ENCODE measurements at regions not wholly inside any gene's neighbourhood (a gene's known extent, or its start where the extent isn't known, plus 50 kb on each side); places are given as distances from the start of the nearest gene placed in this dataset.
A peak's percentile ranks its signal among the peaks of the same experiment; 100 is the strongest.

- DNase-seq = no peak
Measured at GRCh38 chr3:25306066-25306465, 122.0 kb upstream of the RARB start.

DNA sequence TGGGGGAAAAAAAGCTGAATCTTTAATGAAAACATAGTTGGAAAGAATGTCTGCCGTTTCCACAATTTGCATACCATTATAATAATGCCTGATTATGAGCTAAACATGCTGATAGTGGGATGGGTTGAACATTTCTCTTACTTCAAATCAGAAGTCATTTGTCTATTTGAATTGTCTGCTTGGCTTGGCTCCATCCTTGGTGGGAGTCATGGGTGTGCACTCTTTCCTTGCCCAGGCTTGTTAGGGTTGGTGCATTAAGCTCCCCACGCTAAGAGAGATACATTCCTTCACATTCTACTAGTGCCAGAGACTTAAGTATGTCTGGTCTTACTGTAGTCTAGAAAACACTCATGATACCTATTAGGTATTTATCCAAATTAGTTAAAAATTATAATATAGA, 121.4 kb upstream of the RARB start:
- no peak for DNase-seq

GRCh38 chr3:25313286-25313685, 114.8 kb upstream of the RARB start:
- DNase-seq = no peak

DNA sequence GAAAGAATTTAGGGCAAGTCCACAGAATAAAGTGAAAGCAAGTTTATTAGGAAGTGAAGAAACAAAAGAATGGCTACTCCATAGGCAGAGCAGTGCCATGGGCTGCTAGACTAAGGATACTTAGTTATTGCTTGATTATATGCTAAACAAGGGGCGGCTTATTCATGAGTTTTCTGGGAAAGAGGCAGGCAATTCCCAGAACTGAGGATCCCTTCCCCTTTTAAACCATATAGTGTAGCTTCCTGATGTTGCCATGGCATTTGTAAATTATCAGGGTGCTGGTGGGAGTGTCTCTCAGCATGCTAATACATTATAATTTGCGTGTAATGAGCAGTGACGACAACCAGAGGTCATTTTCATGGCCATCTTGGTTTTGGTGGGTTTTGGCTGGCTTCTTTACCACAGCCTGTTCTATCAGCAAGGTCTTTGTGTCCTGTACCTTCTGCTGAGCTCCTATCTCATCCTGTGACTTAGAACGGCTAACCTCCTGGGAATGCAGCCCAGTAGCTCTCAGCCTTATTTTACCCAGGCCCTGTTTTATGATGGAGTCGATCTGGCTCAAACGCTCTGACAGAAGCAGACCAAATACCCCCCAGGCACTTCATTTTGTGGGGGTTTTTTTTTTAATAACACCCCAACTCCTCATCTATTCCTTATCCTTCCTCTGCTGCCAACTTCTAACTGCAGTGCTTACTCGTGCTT, 103.0 kb upstream of the RARB start:
- no peak for DNase-seq

DNA sequence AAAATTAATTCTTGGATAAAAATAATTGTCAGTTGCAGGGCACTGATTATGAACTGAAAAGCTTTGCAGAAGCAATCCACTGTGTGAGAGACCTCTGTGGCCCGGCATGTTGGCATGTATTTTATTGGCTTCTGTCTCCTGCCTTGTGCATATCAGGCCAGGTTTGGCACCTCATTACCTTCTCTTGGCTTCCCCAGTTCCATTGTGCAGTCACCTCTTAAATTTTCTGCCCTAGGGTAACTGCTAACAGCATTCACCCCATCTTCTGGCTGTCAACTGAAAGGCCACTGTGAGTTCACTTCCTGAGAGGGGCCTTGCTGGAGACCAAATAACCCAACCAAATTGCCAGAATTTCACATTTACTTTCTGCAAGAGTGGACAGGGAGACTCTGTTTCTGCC, 92.7 kb upstream of the RARB start:
- DNase-seq = no peak

DNA sequence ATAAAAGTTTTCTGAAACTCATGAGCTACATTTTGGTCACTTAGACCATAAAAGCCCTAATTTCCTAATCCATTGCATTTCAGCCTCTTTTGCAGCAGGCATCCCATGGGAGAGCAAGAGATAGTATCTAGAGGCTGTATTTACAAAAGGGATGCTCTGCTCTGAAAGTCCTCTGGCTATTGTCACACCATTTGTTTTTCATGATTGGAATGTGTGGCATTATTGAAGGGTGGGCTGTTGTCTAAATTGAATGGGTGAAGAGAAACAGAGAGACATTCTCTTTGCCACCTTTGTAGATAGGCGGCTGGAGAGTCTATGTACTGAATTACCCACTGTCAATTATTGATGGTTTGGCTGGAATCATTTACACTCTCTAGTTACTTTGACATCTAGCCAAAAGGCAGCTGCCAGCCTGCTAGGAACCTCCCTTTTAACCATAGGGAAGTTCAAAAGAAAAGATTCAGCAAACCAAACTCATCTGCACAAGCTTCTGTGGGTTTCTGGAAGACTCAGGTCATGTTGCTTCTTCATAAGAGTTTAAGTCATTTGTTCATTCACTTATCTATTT, 89.8 kb upstream of the RARB start:
- peak; percentile 20 for DNase-seq

DNA sequence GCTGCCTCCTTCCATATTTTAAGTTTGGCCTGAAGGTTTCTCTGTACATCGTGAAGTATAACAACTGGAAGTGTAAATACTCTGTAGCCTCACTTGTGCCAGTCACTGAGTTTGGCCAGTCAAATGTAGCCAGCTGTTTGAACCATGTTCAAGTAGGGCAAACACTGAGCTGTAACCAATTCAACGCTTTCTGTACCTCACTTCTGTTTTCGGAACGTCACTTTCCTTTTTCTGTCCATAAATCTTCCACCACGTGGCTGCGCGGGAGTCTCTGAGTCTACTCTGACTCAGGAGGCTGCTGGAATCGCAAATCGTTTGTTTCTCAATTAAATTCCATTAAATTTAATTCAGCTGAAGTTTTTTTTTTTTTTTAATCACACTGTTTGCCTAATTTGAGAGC, 88.8 kb upstream of the RARB start:
- no peak for DNase-seq

GRCh38 chr3:25344670-25345069, 83.4 kb upstream of the RARB start:
- DNase-seq = no peak

GRCh38 chr3:25349095-25349494, 79.0 kb upstream of the RARB start:
- DNase-seq = no peak

GRCh38 chr3:25349828-25350724, 78.0 kb upstream of the RARB start:
- no peak for DNase-seq

- no peak for DNase-seq
Measured at GRCh38 chr3:25350725-25351114, 77.3 kb upstream of the RARB start.

DNA sequence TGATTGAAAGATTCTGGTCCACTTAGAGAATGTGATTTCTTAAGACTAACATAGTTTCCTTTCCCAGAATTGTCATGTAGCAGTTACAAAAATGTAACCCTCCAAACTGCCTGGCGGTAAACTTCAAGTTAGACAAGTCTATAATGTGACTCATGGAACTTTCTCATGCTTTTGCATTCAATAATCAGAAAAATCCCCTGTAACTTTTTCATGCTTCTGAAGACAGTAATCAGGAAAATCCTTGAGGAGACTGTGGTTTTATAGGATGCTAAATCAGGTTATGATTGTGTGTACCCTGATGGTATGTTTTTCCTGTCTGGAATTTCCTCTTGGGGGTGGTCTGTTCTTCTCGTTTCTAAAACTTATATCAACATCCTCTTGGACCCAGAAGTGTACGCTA, 74.0 kb upstream of the RARB start:
- no peak for DNase-seq

GRCh38 chr3:25355034-25355885, 72.8 kb upstream of the RARB start:
- DNase-seq = no peak

DNA sequence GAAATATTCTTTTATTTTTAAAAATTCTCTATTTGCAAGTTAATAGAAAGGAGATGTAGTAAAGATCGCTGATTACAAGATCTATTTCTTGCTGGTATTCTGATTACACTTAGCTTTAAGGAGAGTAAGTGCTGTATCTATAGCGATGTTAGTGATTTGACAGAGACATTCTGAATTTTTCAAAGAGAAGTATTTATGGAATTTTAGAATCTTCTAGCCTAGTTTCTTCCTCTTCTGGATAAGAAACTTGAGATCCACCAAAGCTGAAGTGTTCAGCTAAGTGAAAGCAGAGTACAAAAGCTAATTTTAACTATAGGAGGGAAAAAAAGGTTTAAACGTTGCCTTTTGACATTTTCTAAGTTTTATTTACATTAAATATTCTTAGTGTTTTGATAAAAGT, 72.1 kb upstream of the RARB start:
- DNase-seq = no peak

DNA sequence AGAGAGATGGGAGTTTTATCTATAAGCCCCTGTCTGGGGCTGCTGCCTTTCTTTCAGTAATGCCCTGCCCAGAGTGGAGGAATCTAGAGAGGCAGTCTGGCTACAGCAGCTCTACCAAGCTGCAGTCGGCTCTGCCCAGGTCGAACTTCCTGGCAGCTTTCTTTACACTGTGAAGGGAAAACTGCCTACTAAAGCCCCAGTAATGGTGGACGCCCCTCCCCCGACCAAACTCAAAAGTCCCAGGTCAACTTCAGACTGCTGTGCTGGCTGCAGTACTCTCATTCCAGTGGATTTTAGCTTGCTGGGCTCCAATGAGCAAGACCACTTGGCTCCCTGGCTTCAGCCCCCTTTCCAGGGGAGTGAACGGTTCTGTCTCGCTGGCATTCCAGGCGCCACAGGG, 65.9 kb upstream of the RARB start:
- no peak for DNase-seq

DNA sequence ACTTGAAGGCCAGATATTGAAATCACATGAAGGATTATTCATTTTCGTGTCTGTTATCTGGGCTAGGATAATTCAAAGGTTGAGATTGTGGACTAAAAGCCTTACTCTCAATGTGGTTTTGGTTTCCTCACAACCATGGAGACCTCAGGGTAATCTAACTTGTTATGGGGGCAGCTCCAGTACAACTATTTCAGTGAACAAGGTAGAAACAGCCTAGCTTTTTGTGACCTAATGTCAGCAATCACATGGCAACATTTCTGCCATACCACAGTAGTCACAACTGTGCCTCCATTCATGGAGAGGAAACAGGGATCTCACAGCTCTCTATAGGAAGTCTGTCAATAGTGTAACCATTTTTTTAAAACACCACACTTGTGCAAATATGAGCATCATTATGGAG, 62.4 kb upstream of the RARB start:
- DNase-seq = no peak

DNA sequence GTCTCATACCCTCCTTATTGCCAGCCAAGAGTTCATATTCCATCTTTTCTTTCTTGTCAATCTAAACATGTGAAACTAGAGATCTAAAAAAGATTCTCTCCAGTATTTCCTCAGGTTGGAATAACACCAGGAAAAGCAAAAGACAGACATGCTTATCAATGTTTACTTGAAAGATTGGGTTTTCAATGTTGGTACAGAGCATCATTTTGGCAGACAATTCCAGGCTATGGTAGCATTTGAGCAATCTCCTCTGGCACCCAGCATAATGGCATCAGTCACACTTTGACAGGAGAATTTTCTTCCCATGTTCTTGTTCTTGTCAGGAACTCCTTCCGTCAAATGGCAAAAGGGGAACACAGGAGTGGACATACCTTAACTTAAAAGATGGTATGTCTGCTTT, 61.0 kb upstream of the RARB start:
- no peak for DNase-seq

DNA sequence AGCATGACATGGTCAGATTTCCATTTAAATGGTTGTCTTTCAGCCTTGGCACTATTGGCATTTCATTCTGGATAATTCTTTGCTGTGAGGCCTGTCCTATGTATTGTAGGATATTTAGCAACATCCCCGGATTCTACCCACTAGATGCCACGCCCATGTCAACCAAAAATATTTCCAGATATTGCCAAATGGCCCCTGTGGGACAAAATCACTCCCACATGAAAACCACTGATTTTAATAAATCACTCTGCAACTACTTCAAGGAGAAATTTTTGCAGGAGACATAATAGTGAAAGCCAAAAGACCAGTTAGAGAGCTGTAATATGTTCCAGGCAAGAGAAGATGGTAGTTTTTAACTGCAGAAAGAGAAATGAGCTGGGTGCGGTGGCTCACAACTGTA, 55.9 kb upstream of the RARB start:
- DNase-seq = no peak

DNA sequence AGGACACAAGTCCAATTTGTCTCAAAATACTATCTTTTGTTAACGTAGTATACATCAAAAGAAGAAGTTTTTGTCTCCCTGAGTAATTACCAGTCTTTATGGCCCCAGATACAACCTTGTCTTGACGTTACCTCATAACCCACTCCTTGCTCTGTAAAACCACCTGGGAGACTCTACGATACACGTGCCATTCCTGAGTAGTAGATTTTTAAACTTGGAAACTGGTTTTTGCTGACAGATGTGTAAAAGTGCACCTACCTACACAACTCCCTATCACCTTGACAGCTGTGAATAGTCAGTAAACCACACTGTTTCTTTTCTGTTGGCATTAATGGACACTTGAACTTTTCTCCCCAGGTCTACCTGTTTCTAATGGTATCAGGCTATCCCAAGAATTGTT, 51.7 kb upstream of the RARB start:
- DNase-seq = no peak

DNA sequence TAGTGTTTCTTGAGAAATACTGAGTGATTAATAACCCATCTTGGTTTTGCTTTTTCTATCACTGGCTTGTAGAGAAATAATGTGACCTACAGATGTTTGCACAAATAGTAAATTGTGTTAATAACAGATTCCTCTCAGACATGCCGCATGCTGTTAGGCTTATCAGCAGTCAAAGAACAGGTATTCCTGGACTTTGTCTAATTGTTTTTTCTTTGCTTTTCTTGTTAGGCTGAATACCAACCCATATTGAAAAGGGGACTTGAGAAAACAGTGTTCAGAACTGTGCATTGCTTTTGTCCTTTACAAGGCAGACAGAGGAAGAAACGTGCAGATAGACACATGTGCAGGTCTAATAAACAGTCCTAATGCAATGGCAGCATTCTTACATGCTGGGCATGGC, 51.0 kb upstream of the RARB start:
- DNase-seq = no peak
